GM19025 (cell line): ENCODE measurements at regions not wholly inside any gene's neighbourhood (a gene's known extent, or its start where the extent isn't known, plus 50 kb on each side); places are given as distances from the start of the nearest gene placed in this dataset.
"Not testable (repeated sequence)": the region's sequence is repeated elsewhere in the genome, so short reads cannot be mapped to it uniquely, and the experiment has no call there.

Experiments
- ATAC-seq: cut with Tn5 transposase; IDR thresholded peaks from one replicate; pipeline ENCODE4 v1.9.1; 2021; ENCODE audit warnings: mild to moderate bottlenecking, low read depth, moderate library complexity; ENCODE audit not compliant: unreplicated experiment

DNA sequence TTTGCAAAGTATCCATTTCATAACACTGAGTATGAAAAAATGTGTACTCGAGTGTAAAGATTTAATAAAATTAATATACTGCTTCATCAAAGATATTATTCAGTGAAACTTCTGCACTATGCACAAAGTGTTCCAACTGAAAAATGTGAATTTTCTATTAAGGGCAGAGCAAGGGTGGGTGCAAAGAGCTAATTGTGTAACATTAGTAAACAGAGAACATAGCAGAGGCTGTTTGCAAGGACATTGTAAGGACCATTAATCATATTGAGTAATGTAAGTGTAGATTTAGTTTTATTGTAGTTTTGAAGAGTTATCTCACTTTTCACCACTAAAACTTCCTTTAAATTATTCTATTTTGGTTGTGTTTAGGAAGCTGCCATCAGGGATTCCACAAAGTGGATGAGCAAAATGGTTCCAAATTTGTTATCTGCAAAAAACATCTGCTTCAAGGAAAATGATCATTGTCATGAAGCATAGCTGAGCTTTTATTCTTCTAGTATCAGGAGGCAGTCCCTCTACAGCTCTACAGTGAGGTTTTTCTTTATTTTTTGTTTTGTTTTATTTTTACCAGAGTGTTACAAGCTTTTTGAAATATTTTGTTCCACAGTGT lies 1375.4 kb downstream of the SLITRK1 start:
- ATAC-seq: no peak

DNA sequence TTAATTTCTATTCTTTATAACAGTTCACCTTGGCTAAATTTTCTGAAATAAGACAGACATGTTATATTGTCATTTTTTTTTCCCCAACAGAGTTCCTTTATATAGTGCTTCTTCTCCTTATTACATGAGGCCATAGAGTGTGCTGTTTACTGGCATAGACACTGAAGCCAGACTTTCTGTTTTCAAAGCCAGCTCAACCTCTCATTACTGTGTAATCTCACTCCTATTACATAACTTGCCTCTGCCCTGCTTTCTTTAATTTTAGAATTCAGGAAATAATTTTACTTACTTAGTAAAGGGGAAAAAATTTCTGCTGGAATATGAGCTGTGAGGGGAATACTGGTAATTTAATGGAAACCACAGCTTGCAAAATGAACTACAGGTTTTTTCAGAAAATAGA lies 1380.4 kb downstream of the SLITRK1 start:
- ATAC-seq: no peak

DNA sequence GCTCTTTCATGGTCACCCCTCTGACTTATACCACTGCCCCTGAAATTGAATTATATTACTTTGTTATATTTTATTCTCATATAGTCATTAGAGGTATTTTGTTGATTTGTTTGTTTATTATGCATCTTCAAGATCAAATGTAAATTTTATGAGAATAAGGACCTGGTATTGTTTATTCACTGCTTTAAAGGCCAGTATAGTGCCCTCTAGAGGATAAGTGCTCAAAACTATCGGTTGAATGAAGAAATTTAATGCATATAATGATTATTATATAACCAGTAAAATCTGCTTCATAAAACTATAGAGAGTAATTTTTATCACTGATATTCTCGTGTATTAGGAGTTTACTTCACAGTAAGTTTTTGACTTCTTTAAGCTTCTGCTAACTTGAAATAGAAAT lies 1401.9 kb downstream of the SLITRK1 start:
- ATAC-seq: no peak

DNA sequence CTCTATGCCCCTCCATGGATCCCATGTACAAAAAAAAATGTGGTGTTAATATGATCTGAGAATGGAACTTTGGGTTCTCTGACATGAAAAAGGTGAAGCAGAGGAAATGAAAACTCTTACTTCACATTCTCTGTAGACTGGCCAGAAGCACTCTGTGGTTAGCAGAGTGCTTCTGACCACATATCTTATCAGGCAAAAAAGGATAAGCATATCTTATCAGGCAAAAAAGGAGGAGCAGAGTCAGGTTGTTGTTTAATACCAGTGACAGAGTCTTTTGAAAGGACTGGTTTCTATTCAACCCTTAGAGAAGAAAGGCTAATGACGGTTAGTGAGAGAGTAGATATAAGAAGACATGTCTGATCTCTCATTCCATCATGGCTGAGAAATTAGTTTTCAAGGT lies 1404.8 kb downstream of the SLITRK1 start:
- ATAC-seq: no peak

DNA sequence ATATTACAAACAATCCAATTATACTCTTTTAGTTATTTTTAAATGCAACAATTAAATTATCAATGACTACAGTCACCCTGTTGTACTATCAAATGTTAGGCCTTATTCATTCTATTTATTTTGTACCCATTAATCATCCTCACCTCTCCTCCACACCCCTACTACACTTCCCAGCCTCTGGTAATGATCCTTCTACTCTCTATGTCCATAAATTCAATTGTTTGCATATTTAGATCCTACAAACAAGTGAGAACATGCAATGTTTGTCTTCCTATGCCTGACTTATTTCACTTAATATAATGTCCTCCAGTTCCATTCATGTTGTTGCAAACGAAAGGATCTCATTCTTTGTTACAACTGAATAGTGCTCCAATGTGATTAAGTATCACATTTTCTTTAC lies 1414.6 kb downstream of the SLITRK1 start:
- no peak for ATAC-seq

DNA sequence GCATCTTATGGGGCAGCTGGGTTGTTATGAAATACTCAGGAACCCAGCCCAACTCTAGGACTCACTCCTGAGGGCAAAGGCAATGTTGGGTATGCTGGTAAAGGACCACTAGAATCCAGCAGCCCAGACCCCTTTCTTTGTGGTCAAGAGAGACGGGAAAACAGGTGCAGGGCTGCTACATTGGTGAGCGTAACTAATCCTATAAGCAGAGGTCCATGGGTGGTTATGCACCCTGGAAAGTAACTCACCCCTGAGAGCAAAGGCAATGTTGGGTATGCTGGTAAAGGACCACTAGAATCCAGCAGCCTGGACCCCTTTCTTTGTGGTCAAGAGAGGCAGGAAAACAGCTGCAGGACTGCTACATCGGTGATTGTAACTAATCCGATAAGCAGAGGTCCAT lies 1422.7 kb downstream of the SLITRK1 start:
- ATAC-seq: not testable (repeated sequence)

DNA sequence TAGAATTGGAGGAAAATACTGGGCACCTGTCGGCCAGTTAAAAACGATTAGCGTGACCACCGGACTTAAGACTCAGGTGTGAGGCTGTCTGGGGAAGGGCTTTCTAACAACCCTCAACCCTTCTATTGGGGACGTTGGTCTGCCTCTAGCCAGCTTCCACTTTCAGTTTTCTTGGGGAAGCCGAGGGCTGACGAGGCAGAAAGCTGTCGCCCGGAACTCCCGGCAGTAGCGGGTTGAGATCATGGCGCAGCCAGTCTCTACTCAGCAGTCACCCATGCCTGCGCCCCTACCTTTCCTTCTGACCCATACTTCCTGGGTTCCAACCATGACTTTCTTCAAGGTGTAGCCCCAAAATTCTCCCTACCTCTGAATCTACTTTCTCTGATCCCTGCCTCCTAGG lies 1424.1 kb downstream of the SLITRK1 start:
- no peak for ATAC-seq

DNA sequence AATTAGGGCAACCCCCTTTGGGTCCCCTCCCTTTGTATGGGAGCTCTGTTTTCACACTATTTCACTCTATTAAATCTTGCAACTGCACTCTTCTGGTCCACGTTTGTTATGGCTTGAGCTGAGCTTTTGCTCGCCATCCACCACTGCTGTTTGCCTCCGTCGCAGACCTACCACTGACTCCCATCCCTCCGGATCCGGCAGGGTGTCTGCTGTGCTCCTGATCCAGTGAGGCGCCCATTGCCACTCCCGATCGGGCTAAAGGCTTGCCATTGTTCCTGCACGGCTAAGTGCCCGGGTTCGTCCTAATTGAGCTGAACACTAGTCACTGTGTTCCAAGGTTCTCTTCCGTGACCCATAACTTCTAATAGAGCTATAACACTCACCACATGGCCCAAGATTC lies 1424.7 kb downstream of the SLITRK1 start:
- not testable (repeated sequence) for ATAC-seq

DNA sequence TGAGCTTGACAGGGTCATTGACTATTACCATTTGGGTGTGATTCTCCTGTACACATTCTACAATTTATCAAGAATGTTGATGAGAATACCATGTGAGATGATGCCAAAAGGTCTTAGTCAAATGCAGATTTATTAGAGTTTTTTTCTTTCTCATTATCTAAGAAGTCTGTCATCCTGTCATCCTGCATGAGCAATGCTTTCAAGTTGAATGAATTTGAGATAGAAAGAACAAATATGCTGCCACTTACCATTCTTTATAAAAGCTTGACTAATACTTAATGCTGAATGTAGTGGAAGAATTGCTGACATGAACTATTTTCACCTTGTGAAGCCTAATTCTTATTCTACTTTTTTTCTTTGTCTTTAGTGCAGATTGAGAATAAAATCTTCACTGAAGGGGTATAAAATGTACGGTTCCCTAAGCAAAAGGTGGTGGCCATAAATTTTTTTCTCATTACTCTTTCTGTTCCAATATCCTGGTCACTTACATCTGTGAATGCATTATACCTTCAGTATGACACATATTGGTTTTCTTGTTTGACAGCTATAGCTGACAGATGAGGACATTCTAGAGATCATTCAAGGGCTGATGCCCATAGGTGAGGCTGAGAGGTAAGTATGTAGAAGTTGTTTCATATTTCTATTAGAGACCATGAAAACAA lies 1434.7 kb downstream of the SLITRK1 start:
- no peak for ATAC-seq

DNA sequence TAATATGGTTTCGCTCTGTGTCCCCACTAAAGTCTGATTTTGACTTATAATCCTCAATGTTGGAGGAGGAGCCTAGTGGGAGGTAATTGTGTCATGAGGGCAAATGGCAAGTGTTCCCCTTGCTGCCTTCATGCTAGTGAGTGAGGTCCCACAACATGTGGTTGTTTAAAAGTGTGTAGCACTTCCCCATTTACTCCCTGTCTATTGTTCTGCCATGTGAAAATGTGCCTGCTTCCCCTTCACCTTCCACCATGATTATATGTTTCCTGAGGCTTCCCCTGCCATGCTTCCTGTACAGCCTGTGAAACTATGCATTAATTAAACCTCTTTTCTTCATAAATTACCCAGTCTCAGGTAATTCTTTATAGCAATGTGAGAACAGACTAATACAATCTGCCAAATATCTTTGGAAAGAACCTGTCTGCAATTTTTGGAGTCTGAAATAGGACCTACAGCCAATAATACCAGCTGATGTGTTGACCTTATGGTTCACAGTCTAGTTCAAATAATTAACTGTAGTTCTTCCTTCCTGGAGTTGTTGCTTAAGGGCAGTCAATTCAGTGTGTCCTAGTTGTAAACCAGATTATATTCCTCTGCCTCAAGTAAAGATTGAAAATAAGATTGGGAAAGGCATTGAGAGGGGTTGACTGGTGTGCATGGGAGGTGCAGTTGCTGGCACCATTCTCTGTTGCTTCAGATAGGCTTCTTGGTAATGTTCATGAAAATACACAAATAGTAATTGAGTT lies 1442.9 kb downstream of the SLITRK1 start:
- no peak for ATAC-seq

DNA sequence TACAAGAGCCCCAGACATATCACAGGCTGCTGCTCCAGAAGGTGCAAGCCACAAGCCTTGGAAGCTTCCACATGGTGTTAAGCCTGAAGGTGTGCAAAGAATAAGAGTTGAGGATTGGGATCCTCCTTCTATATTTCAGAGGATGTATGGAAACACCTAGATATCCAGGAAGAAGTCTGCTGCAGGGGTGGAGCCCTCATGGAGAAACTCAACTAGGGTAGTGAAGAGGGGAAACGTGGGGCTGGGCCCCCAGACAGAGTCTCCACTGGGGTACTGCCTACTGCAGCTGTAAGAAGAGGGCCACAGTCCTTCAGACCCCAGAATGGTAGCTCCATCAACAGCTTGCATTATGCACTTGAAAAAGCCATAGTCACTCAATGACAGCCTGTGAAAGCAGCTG lies 1444.0 kb downstream of the SLITRK1 start:
- no peak for ATAC-seq

DNA sequence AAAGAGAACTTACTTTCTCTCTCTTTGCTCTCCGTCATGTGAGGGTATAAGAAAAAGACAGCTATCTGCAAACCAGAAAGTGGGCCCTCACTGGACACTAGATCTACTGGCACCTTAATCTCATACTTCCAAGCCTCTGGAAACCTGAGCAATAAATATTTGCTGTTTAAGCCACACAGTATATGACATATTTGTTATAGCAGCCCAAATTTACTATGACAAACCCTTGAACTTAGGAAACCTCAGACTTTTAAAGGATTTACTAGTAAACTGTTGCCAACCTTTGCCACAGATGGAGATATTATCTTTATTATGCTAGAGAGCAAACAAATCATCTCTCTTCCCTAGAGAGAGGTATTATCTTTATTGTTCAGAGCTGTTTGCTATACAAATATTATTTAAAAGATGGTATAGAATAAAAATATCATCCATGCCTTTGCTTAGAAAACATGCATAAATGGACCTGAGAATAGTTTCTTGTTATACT lies 1446.1 kb downstream of the SLITRK1 start:
- no peak for ATAC-seq

DNA sequence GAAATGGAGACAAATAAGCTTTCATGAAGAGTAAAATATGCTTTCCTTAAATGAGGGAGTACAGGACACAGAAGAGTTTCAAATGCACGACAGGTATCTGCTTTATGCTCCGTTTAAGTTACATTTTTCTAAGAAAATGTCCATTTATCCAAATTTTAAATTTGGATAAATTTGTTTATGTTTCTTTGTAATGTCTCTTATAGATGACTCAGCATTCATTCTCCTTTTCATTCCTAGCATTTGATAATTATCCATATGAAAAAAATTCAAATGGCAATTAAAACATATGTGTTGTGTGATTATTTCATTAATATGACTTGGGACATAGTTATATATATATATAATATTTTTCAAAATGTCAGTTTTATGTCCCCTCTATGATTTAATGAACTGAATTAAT lies 1449.3 kb downstream of the SLITRK1 start:
- ATAC-seq: no peak

DNA sequence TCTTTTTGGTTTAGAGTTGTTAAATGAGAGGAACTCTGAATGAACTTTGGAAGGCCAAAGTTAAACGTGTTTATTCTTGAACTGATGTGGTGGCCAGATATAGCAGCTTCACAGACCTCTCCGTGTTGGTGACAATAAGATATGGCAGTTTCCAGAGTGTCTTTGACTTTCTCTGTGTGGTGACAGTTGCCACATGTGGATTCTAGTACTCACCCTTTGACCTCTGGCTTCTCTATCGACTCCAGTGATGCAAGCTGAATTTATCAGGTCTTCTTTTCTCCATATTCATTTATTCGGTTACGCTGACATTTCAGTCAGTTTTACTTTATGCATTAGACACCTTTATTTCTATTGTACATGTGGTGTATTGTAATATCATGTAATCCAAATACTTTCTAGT lies 1469.5 kb downstream of the SLITRK1 start:
- ATAC-seq: no peak

DNA sequence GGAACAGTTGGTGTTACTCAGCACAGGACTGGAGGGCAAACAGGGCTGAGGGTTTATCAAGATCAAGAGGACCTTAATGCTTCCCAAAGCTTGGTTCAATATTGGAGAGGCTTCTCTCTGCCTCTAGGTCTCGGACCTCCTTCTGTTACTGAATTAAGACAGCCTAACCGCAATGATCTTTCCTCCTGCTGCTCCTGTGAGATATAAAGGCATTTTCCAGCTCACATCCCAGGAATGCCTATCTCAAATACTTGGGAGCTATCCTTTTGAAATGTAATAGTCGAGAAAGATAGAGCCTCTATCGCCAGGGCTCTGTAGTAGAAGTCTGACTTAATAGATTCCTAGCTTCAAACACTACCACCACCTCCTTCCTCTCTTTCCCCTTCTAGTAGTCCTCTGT lies 1475.0 kb downstream of the SLITRK1 start:
- ATAC-seq: no peak

DNA sequence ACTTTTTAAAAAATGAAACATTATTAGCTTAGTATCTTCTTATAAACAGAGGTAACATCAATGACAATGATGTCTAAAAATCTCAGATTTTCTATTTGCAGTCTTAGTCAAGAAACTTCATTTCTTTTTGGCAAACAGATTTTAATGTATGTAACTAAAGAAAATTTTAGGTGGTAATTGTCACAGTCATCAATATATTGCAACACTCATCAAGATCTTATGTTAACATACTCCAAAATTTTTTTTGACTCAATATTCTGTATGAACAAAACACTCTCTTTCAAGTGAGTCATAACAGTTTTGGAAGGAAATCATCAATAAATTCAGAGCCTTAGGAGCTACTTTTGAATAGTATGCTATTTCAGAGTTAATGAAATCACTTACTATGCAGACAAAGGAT lies 1507.6 kb downstream of the SLITRK1 start:
- ATAC-seq: no peak

DNA sequence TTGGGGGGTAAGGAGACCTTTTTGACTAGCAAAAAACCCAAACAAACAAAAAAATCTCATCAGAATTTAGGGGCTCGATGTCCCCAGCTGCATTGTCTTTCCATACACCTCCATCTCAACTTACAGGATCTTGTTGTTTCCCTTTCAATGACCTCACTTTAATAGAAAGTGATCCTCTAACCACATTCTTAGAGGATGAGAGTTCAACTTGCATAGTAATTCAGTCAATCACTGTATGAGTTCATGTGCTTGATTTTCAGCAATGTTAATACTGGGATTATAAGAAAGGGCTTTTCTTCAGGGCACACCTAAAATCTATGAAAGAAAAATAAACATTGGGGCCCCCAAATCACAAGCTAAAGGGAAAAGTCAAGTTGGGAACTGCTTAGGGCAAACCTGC lies 1512.0 kb downstream of the SLITRK1 start:
- no peak for ATAC-seq

DNA sequence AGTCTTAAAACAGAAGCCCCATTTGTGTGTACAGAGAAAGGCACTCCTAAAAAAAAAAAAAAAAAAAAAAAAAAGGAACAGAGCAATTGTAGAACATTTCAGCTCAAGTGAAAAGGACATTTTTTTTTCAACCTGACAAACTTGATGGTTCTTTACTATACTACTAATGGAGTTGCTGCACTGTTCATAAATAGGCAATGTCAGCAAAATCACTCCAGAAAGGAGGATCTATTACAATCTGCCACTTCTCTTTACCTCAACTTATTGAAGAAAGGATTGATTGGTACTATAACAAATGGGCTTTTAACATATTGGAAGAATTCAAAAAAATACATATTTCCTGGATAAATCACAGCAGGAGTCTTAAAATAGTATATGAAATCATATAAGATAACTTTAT lies 1517.7 kb downstream of the SLITRK1 start:
- no peak for ATAC-seq

DNA sequence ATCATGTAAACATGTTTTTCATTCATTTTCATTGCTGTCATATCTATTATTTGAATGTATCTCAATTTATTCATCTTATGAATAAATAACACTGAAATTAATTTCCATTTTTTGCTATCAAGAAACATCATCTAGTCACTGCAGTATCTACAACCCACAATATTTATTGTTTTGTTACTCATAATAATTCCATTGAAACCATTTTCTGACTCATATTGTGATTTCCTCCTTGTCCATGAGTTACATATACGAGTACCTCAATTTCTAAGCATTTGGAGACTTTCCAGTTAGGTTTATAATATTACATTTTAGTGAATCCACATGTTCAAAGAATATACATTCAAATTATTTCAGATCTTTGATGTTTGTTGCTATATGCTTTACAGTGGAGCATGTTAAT lies 1524.0 kb downstream of the SLITRK1 start:
- ATAC-seq: no peak

DNA sequence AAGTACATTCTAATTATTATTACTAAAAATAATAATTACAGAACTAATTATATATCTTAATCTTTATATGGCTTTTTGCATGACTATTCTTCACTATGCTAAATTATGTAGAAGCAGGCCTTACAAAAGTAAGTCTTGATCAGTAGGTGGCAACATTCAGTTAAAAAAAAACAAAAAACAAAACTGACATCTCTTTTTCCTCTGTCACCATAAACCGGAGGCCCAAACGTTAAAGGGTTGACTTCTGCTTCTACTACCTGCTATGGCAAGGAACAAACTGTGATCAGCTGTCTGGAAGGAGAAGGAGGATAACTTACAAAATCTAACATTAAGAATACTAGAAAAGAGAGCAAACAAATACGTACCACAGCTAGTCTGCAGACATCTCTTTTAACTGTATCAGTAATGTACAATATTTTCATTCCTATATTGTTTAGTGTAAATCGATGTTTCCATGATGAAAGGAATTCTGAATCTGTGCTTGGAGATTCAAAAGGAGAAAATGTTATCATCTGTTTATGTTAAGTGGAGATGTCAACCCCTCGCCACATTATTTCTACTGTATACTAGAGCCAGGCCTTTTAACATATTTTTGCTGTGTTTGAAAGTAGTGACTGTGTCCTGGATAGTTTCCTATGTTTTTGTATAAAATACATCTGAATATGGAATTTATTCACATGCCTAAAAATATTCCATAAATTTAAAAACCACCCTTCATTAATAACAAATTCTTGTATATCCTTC lies 1525.4 kb downstream of the SLITRK1 start:
- no peak for ATAC-seq

DNA sequence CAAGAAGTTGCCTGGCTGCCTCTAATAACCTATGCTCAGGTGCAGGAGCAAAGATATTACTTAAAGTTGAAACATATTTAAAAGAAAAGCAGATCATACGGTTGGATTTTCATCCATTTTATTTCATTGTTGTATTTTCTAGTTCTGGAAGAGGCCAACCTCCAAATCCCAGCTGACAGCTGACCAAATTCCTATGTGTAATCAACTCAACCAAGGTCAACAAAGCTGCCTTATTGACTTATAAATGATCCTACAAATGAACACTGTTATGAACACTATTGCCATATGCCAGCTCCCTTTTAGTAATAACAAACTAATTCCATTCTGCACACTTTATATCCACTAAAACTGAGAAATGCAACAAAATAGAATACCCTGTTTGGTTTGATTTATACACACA lies 1537.4 kb downstream of the SLITRK1 start:
- ATAC-seq: no peak
